Omental fat pad (tissue), 3 donors: ENCODE measurements at regions not wholly inside any gene's neighbourhood (a gene's known extent, or its start where the extent isn't known, plus 50 kb on each side); places are given as distances from the start of the nearest gene placed in this dataset.

Experiments
- ATAC-seq: fragments of 150-250 bp; one replicate; pipeline ENCODE4 v1.9.1; 2016; ENCODE audit warnings: mild to moderate bottlenecking, moderate library complexity; ENCODE audit not compliant: low FRiP score
- DNase-seq: peaks from one replicate; pipeline ENCODE4 v3.0.0-alpha.2; 2019; ENCODE audit warnings: low spot score
- CTCF ChIP-seq, 3 donors: fragments of 450-650 bp; IDR thresholded peaks; one replicate each; pipeline ENCODE4 v1.5.1; 2016 to 2017; ENCODE audit warnings: antibody characterized with exemption in 3 of 3, mild to moderate bottlenecking in 3 of 3, moderate library complexity in 2 of 3

- DNase-seq (no peak), ATAC-seq (no peak)
- TF ChIP-seq CTCF (IDR thresholded peaks at IDR 0.05) = no peak
These were observed 124.4 kb upstream of the PUDP start for GRCh38 chrX:7272346-7272745.

GRCh38 chrX:7270933-7271332 is 123.0 kb upstream of the PUDP start:
- no peak for DNase-seq
- ATAC-seq = no peak
- no peak for TF ChIP-seq CTCF (IDR thresholded peaks at IDR 0.05)

- peak; percentile 55 for ATAC-seq
- no peak for TF ChIP-seq CTCF (IDR thresholded peaks at IDR 0.05)
- DNase-seq = no peak
These were observed 122.0 kb upstream of the PUDP start for GRCh38 chrX:7269991-7270390.

GRCh38 chrX:7269589-7269988 is 121.6 kb upstream of the PUDP start:
- TF ChIP-seq CTCF (IDR thresholded peaks at IDR 0.05) = no peak
- ATAC-seq (no peak), DNase-seq (no peak)

- DNase-seq (no peak), ATAC-seq (no peak)
- no peak for TF ChIP-seq CTCF (IDR thresholded peaks at IDR 0.05)
These were observed 118.3 kb upstream of the PUDP start for GRCh38 chrX:7266288-7266687.

GRCh38 chrX:7264399-7264798 is 116.4 kb upstream of the PUDP start:
- ATAC-seq = no peak
- DNase-seq = no peak
- no peak for TF ChIP-seq CTCF (IDR thresholded peaks at IDR 0.05)

- no peak for TF ChIP-seq CTCF (IDR thresholded peaks at IDR 0.05)
- ATAC-seq (no peak), DNase-seq (no peak)
These were observed 116.0 kb upstream of the PUDP start for GRCh38 chrX:7263961-7264360.
